GM10248 (cell line): ENCODE measurements at regions not wholly inside any gene's neighbourhood (a gene's known extent, or its start where the extent isn't known, plus 50 kb on each side); places are given as distances from the start of the nearest gene placed in this dataset.

ENCODE experiments used
- CTCF ChIA-PET: fragments of 300-600 bp; sonication (Branson Sonifier 250); formaldehyde crosslinking; extraction: SDS; loops from one replicate; lab custom pipeline; 2021; ENCODE audit warnings: antibody characterized with exemption; lab: Yijun Ruan, JAX
- POLR2A ChIA-PET: fragments of 350-650 bp; sonication (Branson Sonifier 250); formaldehyde crosslinking; extraction: SDS; loops from one replicate; lab custom pipeline; 2020; ENCODE audit warnings: antibody characterized with exemption; lab: Yijun Ruan, JAX
- DNase-seq: peaks from one replicate; pipeline ENCODE4 v3.0.0; 2012; ENCODE audit errors: extremely low spot score
- CTCF ChIP-seq: IDR thresholded peaks from 2 replicates; pipeline ENCODE4 v1.5.1; 2012; ENCODE audit warnings: mild to moderate bottlenecking, low read depth; ENCODE audit errors: extremely low read depth, missing control alignments, control extremely low read depth

DNA sequence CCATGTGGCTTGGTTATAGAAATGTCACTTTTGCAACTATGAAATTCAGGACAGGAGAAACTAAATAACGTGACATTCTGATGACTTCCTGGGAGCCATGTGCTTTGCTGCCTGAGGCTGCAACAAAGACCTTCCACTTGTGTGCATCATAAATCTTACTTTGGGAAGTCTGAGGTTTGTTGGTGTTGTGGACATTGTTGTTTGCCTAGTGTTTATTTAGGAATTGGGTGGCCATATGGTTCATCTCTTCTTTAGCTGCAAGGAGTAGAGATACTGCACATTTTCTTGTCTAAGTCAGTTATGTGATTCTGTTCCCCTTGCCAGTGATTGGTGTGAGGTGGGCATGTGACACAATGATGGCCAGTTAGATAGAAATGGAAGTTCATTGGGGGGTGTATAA, 167.3 kb upstream of the SSTR1 start:
- DNase-seq = no peak
- no peak for TF ChIP-seq CTCF
- POLR2A ChIA-PET = no interaction called here
- CTCF ChIA-PET = no interaction called here

DNA sequence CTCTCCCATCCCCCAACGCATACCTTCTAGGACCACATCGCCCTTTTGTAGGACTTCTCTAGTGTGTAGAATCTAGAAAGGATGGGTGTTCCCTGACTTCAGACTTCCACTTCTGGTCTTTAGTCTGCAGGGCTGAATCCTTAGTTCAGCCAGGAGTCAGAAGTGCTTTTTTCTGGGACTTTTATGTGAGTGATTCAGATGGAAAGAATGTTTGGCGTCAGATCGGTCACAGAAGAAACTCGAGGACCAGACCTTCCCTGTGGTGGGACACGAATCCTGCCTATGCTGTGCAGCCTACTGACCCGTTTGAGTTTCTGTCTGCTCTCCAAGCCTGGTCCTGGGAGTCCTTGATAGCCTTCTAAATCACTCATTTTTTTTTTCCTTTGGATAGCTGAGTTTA, 165.4 kb upstream of the SSTR1 start:
- ChIA-PET POLR2A (no interaction called here), CTCF (no interaction called here)
- no peak for TF ChIP-seq CTCF
- no peak for DNase-seq

DNA sequence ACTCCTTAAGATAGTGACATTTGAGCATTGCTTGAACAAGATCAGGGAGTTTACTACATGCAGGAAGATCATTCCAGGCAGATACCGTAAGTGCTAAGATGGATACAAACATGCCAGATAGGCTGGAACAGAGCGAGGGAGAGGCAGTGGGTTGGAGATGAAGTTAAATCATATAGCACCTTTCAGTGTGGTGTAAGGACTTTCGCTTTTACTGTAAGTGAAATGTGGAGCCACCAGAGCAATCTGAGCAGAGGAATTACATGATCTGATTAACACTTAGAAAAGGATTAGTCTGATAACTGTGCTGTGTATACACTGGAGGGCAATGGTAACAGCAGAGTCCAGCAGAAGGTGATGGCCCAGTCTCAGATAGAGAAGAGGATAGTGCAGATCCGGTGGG, 163.0 kb upstream of the SSTR1 start:
- POLR2A ChIA-PET = no interaction called here
- CTCF ChIA-PET = no interaction called here
- TF ChIP-seq CTCF = no peak
- DNase-seq = no peak

GRCh38 chr14:38045461-38045860, 162.2 kb upstream of the SSTR1 start:
- ChIA-PET CTCF (no interaction called here), POLR2A (no interaction called here)
- TF ChIP-seq CTCF = no peak
- DNase-seq = no peak

GRCh38 chr14:38046160-38046559, 161.5 kb upstream of the SSTR1 start:
- no peak for TF ChIP-seq CTCF
- POLR2A ChIA-PET = no interaction called here
- CTCF ChIA-PET = interaction anchor here (1.4 kb wide), 1 partner anchor 35 kb away, joined by 4 read pairs; no protein-coding TSS in a partner anchor
- DNase-seq = no peak

DNA sequence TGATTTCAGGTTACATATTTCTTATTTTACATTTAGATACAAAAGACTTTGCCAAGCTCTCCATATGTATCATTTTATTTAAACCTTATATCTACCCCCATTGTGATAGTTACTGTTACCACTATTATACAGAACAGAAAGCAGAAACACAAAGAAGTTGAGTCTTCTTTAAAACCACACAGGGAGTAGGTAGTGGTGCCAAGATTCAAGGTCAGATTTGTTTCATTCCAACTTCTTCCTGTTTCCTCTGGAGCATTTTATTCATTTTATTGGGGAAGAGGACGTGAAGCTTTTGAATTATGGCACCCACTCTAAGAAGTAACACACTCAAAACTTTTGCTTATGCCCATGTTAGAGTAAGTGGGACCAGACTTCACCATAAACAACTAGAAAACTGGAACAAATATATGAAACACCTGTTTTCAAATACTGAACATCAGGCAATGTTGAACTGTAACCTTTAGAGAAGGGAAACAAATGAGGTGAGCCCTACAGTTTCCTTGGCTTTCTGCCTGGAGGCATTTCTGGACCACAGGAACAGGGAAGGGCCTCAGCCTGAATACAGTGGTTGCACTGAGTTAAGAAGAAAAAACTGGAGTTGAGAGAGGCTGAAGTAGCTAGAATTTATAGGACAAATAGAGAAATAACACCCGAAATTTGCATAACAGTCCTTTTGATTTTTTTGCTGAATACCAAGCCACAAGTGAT, 160.4 kb upstream of the SSTR1 start:
- no peak for TF ChIP-seq CTCF
- CTCF ChIA-PET = interaction anchor here (1.4 kb wide), 1 partner anchor 34 kb away, joined by 4 read pairs; no protein-coding TSS in a partner anchor
- POLR2A ChIA-PET = interaction anchor here (0.6 kb wide), 1 partner anchor 1998 kb away, joined by 4 read pairs; no protein-coding TSS in a partner anchor
- no peak for DNase-seq
